GM12875 (cell line): ENCODE measurements at regions not wholly inside any gene's neighbourhood (a gene's known extent, or its start where the extent isn't known, plus 50 kb on each side); places are given as distances from the start of the nearest gene placed in this dataset.

Experiments
- H3K4me3 ChIP-seq: one replicate; pipeline ENCODE4 v1.5.1; 2011; ENCODE audit warnings: low read depth, low read length, control low read depth
- CTCF ChIP-seq: IDR thresholded peaks from 2 replicates; pipeline ENCODE4 v1.5.1; 2011; ENCODE audit warnings: low read depth, mild to moderate bottlenecking, control low read depth, inconsistent platforms, low read length, moderate library complexity, borderline replicate concordance; ENCODE audit not compliant: insufficient read depth

- no peak overlapping the region for H3K4me3 ChIP-seq
- no peak for TF ChIP-seq CTCF
These were observed 855.1 kb upstream of the ACVR2A start for GRCh38 chr2:146989741-146990140.

GRCh38 chr2:146987996-146988395 lies 856.8 kb upstream of the ACVR2A start:
- TF ChIP-seq CTCF: no peak
- H3K4me3 ChIP-seq: no peak overlapping the region

GRCh38 chr2:146986161-146986560 lies 858.7 kb upstream of the ACVR2A start:
- H3K4me3 ChIP-seq: no peak overlapping the region

DNA sequence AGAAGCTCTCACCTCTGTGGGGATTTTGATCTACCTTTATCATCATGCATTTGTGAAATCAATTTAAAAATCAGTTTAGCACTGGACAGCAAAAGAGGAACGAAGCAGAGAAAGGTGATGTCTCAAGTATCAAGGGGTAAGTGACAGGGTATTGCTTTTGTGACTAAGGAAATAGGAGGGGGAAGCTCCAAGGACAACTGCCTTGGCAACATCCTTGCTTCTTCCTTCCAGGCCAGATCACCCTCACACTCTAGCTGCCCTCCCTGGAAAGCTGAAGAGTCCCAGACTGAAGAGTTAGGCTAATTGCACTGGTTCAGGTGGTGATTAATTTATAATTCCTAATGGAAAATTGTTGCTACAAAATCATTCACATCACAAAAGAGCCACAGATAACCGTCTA lies 859.1 kb upstream of the ACVR2A start:
- no peak for TF ChIP-seq CTCF
- no peak overlapping the region for H3K4me3 ChIP-seq

More at GRCh38 chr2:146986161-146986560, 858.7 kb upstream of the ACVR2A start:
- no peak for TF ChIP-seq CTCF

DNA sequence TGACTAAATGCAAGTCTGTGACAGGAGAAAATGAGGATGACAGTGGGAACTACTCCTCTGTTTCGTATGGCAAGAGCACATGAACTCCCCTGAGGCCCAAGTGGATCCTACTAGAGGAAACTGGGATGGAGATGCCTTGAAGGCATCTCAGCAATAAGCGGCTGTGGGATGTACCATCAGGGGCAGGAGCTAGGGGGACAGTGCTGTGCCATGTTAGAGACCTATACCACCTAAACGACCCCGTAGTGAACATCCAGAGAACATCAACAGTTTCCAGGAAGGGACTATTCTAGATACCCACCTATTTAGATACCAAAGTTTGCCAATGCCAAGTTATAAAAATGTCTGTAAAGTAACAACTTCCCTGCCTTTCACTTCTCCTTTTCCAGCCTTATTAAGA lies 860.8 kb upstream of the ACVR2A start:
- no peak for TF ChIP-seq CTCF
- H3K4me3 ChIP-seq: no peak overlapping the region

- no peak overlapping the region for H3K4me3 ChIP-seq
- TF ChIP-seq CTCF: no peak
These were observed 862.4 kb upstream of the ACVR2A start for GRCh38 chr2:146982393-146982846.

- H3K4me3 ChIP-seq: no peak overlapping the region
- TF ChIP-seq CTCF: no peak
These were observed 862.9 kb upstream of the ACVR2A start for GRCh38 chr2:146981921-146982320.
